RKO (cell line): ENCODE measurements at regions not wholly inside any gene's neighbourhood (a gene's known extent, or its start where the extent isn't known, plus 50 kb on each side); places are given as distances from the start of the nearest gene placed in this dataset.

ENCODE experiments used
- DNase-seq: peaks from one replicate; pipeline ENCODE4 v3.0.0-alpha.2; 2016; ENCODE audit warnings: low spot score

DNA sequence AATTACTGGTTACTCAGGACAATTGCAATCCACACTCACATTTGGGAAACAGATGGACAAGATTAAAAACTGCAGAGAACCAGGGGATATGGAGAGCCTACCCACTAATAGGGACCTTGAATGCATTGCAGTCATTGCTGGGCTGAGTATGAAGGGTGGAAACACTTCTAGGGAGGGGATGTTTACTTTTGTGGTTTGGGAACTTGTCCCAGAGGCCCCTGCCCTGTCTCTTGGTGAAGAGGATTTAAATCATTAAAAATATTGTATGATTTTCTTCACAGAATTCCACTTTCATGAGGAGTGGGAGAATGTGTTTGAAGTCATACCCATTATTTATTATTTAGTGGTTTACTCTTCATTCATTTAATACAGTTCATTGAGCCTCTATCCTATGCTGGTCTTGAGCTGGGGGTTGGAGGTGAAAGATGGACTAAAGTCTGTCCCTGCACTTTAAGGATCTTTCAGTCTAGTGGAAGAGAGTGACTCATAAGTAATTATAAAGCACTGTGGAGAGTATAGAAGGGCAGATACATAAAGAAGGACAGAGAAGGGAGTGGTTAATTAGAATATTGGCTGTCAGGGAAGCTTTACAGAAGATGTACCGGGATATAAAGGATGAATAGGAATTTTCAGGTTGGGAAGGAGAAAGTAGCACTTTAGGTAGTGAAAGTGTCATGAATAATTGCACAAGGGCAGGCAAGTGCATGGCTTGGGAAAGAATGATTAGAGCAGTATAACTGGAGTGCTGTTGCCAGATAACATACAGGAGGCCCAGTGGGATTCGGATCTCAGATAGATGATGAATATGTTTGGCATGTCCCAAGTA lies 313.4 kb downstream of the LPIN1 start:
- no peak for DNase-seq

GRCh38 chr2:12060886-12061285 lies 314.5 kb downstream of the LPIN1 start:
- no peak for DNase-seq

DNA sequence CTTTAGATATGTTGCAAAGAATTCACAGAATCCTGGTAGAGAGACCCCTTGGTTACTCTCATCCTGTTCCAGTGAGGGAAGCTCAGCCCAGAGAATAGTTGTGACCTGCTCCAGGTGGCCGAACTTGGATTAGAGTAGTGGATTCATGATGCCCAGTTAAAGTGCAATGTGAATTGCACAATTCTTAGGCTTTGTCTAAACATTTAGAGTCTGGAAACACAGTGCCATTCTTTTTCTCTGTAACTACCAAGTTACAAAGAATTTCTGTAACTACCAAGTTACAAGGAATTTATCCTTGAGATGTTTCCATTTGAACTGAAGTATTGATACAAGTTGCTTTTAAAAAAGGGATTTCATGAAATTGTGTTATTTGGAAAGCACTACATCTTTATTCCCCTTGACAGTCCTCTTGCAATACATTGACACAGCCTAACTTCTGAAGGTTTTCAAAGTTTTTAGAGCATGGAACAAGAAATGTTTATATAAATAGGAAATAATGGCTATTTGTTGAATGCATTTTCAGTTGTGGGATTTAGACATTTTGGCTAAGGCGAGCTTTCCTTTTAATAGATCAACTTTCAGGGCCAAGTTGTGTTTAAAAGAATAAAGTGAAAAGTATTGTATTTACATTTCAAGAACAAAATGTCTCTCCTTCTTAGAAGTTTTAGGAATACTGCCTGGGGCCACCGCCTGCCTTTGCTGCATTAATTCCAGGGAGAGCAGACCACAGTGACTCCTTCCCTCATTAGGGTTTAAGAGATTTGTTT lies 315.0 kb downstream of the LPIN1 start:
- no peak for DNase-seq

- no peak for DNase-seq
Measured at GRCh38 chr2:12062053-12062395, 315.6 kb downstream of the LPIN1 start.

DNA sequence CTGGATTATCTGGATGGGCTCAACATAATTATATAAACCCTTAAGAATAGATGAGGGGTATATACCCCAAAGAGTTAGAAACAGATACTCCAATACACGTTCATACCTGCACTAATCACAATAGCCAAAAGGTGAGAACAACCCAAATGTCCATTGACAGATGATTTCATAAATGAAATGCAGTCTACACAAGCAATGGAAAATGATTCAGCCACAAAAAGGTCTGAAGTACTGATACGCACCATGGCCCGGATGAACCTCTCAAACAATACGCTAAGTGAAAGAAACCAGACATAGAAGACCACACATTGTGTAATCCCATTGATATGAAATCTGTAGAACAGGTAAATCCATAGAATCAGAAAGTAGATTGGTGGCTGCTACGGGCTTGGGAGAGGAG lies 316.8 kb downstream of the LPIN1 start:
- DNase-seq: no peak

GRCh38 chr2:12064153-12064552 lies 317.7 kb downstream of the LPIN1 start:
- no peak for DNase-seq

GRCh38 chr2:12066116-12066515 lies 319.7 kb downstream of the LPIN1 start:
- no peak for DNase-seq

DNA sequence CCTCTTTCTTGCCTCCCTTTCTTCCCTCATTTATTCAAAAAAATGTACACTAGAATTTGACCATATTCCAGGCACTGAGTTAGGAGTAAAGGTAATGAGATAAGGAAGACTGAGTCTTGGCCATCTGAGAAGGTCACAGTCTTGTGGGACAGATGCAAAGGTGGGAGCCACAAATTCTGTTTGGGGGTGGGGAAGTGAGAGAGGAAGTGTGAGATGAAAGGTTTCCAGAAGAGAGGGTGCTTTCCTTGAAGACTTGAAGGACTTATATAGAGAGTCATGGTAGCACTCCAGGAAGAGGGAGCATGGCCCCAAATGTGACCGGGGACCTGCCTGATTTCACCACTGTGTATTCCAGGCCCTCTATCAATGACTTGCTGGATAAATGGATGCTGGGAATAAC lies 320.6 kb downstream of the LPIN1 start:
- DNase-seq: no peak

- DNase-seq: no peak
Measured at GRCh38 chr2:12068796-12069538, 322.5 kb downstream of the LPIN1 start.

GRCh38 chr2:12070153-12070552 lies 323.7 kb downstream of the LPIN1 start:
- no peak for DNase-seq

DNA sequence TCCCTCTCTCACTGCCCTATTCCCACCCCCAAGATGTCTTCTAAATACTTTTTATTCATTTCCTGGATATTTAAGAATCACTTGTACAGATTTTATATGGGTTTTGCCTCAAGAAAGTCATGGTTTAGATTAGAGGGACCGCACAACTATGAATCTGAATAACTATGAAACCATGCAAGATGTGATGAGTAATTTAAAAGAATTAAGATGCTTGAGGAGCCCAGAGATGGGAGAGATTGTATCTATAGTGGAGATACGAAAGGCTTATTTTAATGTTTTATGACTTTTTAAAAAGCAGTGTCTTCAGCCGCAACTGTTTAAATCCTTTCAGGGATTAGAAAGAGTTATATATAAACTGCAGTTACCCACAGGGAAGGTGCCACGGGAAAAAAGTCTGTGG lies 324.1 kb downstream of the LPIN1 start:
- no peak for DNase-seq

DNA sequence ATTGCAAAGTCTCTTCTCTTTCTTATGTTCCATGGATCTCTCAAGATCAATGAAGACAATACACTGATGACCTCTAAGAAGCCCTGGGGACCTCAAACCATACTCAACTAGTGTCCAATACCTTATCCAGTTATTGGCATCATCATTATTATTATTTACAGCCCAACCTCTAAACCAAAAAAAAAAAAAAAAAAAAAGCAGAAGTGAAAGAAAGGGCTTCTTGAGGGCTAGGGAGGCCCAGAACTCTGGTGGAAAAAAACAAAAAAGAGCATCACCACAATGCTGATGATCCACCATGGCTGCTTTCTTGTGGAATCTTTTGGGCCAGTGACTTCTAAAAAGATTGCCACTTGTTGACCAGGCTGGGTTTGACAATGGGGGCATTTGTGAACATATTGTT lies 324.9 kb downstream of the LPIN1 start:
- no peak for DNase-seq

- no peak for DNase-seq
Measured at GRCh38 chr2:12073217-12073852, 326.9 kb downstream of the LPIN1 start.

- no peak for DNase-seq
Measured at GRCh38 chr2:12074126-12074844, 327.9 kb downstream of the LPIN1 start.

DNA sequence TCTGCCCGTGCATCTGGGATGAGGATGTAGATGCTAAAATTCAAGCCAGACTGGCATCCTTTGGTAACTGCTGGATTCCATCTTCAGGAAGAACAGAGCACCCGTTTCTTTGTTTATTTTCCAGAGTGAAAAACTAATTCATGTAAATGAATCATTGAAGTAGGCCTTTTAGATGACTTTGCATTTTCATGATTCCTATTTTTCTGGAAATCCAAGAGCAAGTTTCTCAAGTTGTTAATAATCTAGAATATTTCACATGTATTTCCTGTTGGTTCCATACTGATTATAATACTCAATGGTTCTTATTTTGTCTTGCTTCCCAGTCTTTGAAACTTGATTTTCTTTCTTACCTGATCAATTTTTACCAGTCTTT lies 328.4 kb downstream of the LPIN1 start:
- DNase-seq: no peak

DNA sequence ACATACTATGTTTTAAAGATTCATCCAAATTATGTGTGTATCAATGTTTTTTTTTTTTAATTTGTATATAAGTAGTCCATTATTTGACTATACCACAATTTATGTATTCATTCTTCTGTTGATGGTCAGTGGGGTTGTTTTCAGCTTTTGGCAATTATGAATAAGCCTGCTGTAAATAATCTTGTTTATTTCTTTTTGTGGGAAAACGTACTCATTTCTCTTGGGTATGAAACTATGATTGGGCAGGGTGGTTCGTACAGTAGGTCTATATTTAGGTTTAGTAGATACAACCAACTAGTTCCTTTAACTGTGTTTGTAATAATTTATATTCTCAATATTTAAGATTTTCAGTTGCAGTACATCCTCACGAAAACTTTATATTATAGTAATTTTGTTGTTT lies 329.2 kb downstream of the LPIN1 start:
- no peak for DNase-seq

DNA sequence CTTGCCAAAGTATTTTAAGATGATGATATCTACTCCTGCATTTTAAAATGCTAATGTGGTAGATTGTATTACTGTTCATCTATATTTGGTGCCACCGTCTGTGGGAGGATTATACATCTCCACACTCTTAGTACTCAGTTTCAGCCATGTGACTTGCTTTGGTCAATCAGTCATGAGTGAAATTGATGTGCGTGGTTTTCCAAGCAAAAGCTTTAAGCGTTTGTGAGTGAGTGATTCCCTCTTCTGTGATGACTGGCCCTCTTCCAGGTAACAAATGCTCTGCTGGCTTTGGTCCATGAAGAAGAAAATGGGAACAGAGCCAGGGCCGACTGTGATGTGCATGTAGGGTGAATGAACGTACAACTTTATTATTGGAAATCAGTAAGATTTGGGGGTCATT lies 330.4 kb downstream of the LPIN1 start:
- DNase-seq: no peak

GRCh38 chr2:12080360-12080759 lies 333.9 kb downstream of the LPIN1 start:
- no peak for DNase-seq

- DNase-seq: peak; percentile 6
Measured at GRCh38 chr2:12081481-12082210, 335.2 kb downstream of the LPIN1 start.

DNA sequence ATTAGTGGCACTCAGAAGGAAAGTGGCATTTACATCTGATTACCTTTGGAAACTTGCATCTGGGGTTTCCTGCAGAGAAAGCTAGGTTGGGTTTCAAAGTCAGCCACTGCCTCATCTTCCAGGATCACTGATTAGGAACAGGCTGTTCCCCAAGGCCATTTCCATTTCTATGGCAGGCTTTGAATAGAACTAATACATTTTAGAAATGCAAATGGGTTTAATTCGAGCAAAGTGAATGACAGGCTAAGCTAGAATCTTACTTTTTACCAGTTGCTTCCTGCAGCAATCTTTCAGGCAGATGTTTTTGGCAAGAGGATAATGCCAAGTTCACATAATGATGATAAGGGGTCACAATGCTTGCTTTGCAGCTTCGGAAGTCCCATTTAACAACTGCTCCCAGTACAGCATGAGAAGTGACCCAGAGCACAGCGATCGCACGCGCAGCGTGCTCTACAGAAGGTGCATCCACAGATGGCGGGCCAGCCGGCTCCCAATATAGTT lies 336.7 kb downstream of the LPIN1 start:
- no peak for DNase-seq
